GM12878 (cell line): ENCODE measurements at regions not wholly inside any gene's neighbourhood (a gene's known extent, or its start where the extent isn't known, plus 50 kb on each side); places are given as distances from the start of the nearest gene placed in this dataset.
"Not testable (repeated sequence)": the region's sequence is repeated elsewhere in the genome, so short reads cannot be mapped to it uniquely, and the experiment has no call there.

ENCODE experiments used
- ATAC-seq: fragments of 200-7000 bp; cut with Tn5 transposase; 3 replicates; pipeline ENCODE4 v1.9.1; 2020; ENCODE audit warnings: mild to moderate bottlenecking, moderate library complexity
- BruUV-seq: library from RNA; stranded (reverse); fragments of 400-500 nt; replicated peaks from 2 replicates; lab custom pipeline; 2021; lab: Mats Ljungman, UMichigan
- CTCF ChIA-PET: fragments of 300-600 bp; sonication (Branson Sonifier 250); formaldehyde crosslinking; extraction: SDS; loops from one replicate; lab custom pipeline; 2021; ENCODE audit warnings: inconsistent platforms; lab: Yijun Ruan, JAX
- POLR2A ChIA-PET: fragments of 350-600 bp; formaldehyde crosslinking; extraction: SDS; loops from one replicate; lab custom pipeline; 2021; ENCODE audit warnings: inconsistent platforms; lab: Charles Lee
- RAD21 ChIA-PET: fragments of 300-600 bp; sonication (Branson Sonifier 250); formaldehyde crosslinking; loops from one replicate; lab custom pipeline; 2023; ENCODE audit warnings: antibody characterized with exemption; ENCODE audit not compliant: unreplicated experiment; lab: Charles Lee
- SMC1A ChIA-PET: fragments of 300-600 bp; sonication (Branson Sonifier 250); formaldehyde crosslinking; loops from one replicate; lab custom pipeline; 2023; ENCODE audit not compliant: unreplicated experiment, uncharacterized antibody; lab: Charles Lee
- DNase-seq: peaks from one replicate; pipeline ENCODE4 v3.0.0-alpha.2; 2011; ENCODE audit warnings: low read depth, low spot score
- FAIRE-seq: peaks from 3 replicates; lab custom pipeline; 2011; peaks lifted over from hg19 to GRCh38; lab: Jason Lieb, UNC
- H2AFZ ChIP-seq: 2 replicates; pipeline ENCODE4 v1.6.0; 2011; ENCODE audit warnings: low read depth, low read length, control low read depth; ENCODE audit not compliant: control insufficient read depth
- H3K27ac ChIP-seq: 2 replicates; pipeline ENCODE4 v1.5.1; 2011; ENCODE audit warnings: control low read depth; ENCODE audit not compliant: control insufficient read depth, insufficient read depth
- H3K27me3 ChIP-seq, 2 experiments: replicated peaks in 1 of 2; 2 replicates each; pipeline versions ENCODE4 v1.6.0 to v1.6.1; 2011; ENCODE audit warnings: low read length in 1 of 2; ENCODE audit not compliant: control insufficient read depth in 2 of 2, insufficient read depth in 2 of 2
- H3K36me3 ChIP-seq, 2 experiments: 2 replicates each; pipeline ENCODE4 v1.5.1; 2011; ENCODE audit warnings: low read length in 1 of 2; ENCODE audit not compliant: control insufficient read depth in 2 of 2, insufficient read depth in 2 of 2
- H3K4me1 ChIP-seq: 2 replicates; pipeline ENCODE4 v1.6.1; 2011; ENCODE audit warnings: mild to moderate bottlenecking, low read length, moderate library complexity, mixed read lengths; ENCODE audit not compliant: control insufficient read depth, insufficient read depth
- H3K4me2 ChIP-seq: 2 replicates; pipeline ENCODE4 v1.6.0; 2011; ENCODE audit warnings: control low read depth; ENCODE audit not compliant: control insufficient read depth, insufficient read depth
- H3K4me3 ChIP-seq: fragments of 200-600 bp; sonication (generic); 2 replicates; pipeline ENCODE4 v1.5.1; 2016
- H3K79me2 ChIP-seq: 2 replicates; pipeline ENCODE4 v1.6.0; 2011; ENCODE audit warnings: low read length; ENCODE audit not compliant: control insufficient read depth, insufficient read depth
- H3K9ac ChIP-seq: 2 replicates; pipeline ENCODE4 v1.8.0; 2011; ENCODE audit warnings: low read length, control low read depth, mixed read lengths; ENCODE audit not compliant: control insufficient read depth, insufficient read depth
- H3K9me3 ChIP-seq: replicated peaks from 3 replicates; pipeline ENCODE4 v1.5.1; 2011; ENCODE audit warnings: mild to moderate bottlenecking, low read length; ENCODE audit not compliant: control insufficient read depth, insufficient read depth
- H4K20me1 ChIP-seq: 2 replicates; pipeline ENCODE4 v1.6.0; 2011; ENCODE audit not compliant: control insufficient read depth, insufficient read depth
- BCLAF1 ChIP-seq: fragments of 450-650 bp; IDR thresholded peaks from 2 replicates; pipeline ENCODE4 v1.6.1; 2017; ENCODE audit warnings: antibody characterized with exemption, mild to moderate bottlenecking, moderate library complexity
- CTCF ChIP-seq, 3 experiments: IDR thresholded peaks in 2 of 3; conservative IDR thresholded peaks in 1 of 3; 2 replicates each; pipeline ENCODE4 v1.5.1; 2011; ENCODE audit warnings: low read depth in 3 of 3, low read length in 3 of 3, mild to moderate bottlenecking in 3 of 3, control low read depth in 2 of 3, moderate library complexity in 2 of 3, inconsistent platforms in 1 of 3, mixed read lengths in 1 of 3; ENCODE audit not compliant: control insufficient read depth in 2 of 3, insufficient read depth in 1 of 3; ENCODE audit errors: extremely low read depth in 1 of 3
- EP300 ChIP-seq, 2 experiments: fragments of 150-350 bp in 1 of 2; IDR thresholded peaks; 2 replicates each; pipeline ENCODE4 v1.6.1; 2011 to 2012; ENCODE audit warnings: low read depth in 2 of 2, low read length in 2 of 2, borderline replicate concordance in 1 of 2, improper control_type of control experiment in 1 of 2, inconsistent platforms in 1 of 2; ENCODE audit not compliant: control insufficient read depth in 1 of 2
- PRDM15 ChIP-seq: fragments of 450-650 bp; formaldehyde crosslinking; IDR thresholded peaks from 2 replicates; pipeline ENCODE4 v1.4.0; 2020; ENCODE audit warnings: mild to moderate bottlenecking, moderate library complexity
- SREBF2 ChIP-seq: IDR thresholded peaks from 2 replicates; pipeline ENCODE4 v1.6.1; 2012; ENCODE audit warnings: mild to moderate bottlenecking, low read length
- TCF12 ChIP-seq: IDR thresholded peaks from 2 replicates; pipeline ENCODE4 v1.6.1; 2011; ENCODE audit warnings: low read depth, mild to moderate bottlenecking, low read length
- ZSCAN29 ChIP-seq: fragments of 450-650 bp; IDR thresholded peaks from 2 replicates; pipeline ENCODE4 v1.6.1; 2017; ENCODE audit warnings: mild to moderate bottlenecking, moderate library complexity
- WGBS: methylation state at CpG from one replicate; pipeline ENCODE4 v1.1.6; 2016; ENCODE audit warnings: low lambda C conversion rate; ENCODE audit not compliant: insufficient replicate concordance, insufficient coverage; ENCODE audit errors: missing lambda C conversion rate; 5-methylcytosine and 5-hydroxymethylcytosine counted together
- in situ Hi-C: fragments of 300-500 bp; cut with MboI; formaldehyde crosslinking; loops from 9 replicates; pipeline ENCODE4 v1.14.3; 2018; ENCODE audit warnings: mixed read lengths
- intact Hi-C: fragments of 100-400 bp; cut with micrococcal nuclease; formaldehyde crosslinking; loops from one replicate; pipeline ENCODE4 v1.14.2; 2022; ENCODE audit not compliant: unreplicated experiment

- H4K20me1 ChIP-seq, H3K27me3 ChIP-seq, SMC1A ChIA-PET, in situ Hi-C loops, H3K4me1 ChIP-seq, H3K27ac ChIP-seq, BruUV-seq, H3K4me2 ChIP-seq, intact Hi-C loops, CTCF ChIA-PET, H3K9ac ChIP-seq, H3K36me3 ChIP-seq, H3K9me3 ChIP-seq, H3K4me3 ChIP-seq, POLR2A ChIA-PET, FAIRE-seq, ATAC-seq, DNase-seq, H2AFZ ChIP-seq, RAD21 ChIA-PET, H3K79me2 ChIP-seq: not testable (repeated sequence)
- WGBS, result 32% methylated on average over 2 of the region's 8 CpGs
Observed at GRCh38 chr7:112977244-112977955, 109.2 kb downstream of the GPR85 start.

- SMC1A ChIA-PET, result interaction anchor here (0.7 kb wide), 1 partner anchor 10 kb away, joined by 3 read pairs; no protein-coding TSS in a partner anchor
- no peaks in the 10 kb centered on the region for H3K9me3 ChIP-seq
- BruUV-seq, result no TSS peak
- TF ChIP-seq CTCF (IDR thresholded peaks at IDR 0.05 in 2 of 3, conservative IDR thresholded peaks at IDR 0.05 in 1 of 3; ENCODE audit: control insufficient read depth in 2 of 3, extremely low read depth in 1 of 3, insufficient read depth in 1 of 3, low read depth in 3 of 3, low read length in 3 of 3) (peak in 2 of 3 experiments; percentile 24 to 26; a peak in 2 of 6 replicates), PRDM15 (CRISPR knock-in tag) (no peak), BCLAF1 (no peak), TCF12 (no peak), EP300 (IDR thresholded peaks at IDR 0.05; ENCODE audit: borderline replicate concordance in 1 of 2, control insufficient read depth in 1 of 2, low read depth in 2 of 2, low read length in 2 of 2) (no peak), SREBF2 (no peak), ZSCAN29 (no peak)
Observed at GRCh38 chr7:112970771-112971170, 115.9 kb downstream of the GPR85 start.

More at GRCh38 chr7:112970771-112971170, 115.9 kb downstream of the GPR85 start:
- in situ Hi-C loops, result no loop called here
- Histone ChIP-seq H3K4me2 (no peak overlapping the region), H2AFZ (no peak overlapping the region), H3K4me1 (no peaks in the 10 kb centered on the region), H3K9ac (no peak overlapping the region), H3K36me3 (no peaks in the 10 kb centered on the region), H3K27ac (no peak overlapping the region), H3K79me2 (no peaks in the 10 kb centered on the region), H3K27me3 (no peaks in the 10 kb centered on the region), H3K4me3 (no peak overlapping the region), H4K20me1 (no peaks in the 10 kb centered on the region)
- peak; percentile 86 for ATAC-seq
- no peak for DNase-seq
- RAD21 ChIA-PET, result no interaction called here
- POLR2A ChIA-PET, result no interaction called here
- intact Hi-C loops, result no loop called here
- FAIRE-seq, result no peak
- CTCF ChIA-PET, result no interaction called here
